Eye (tissue), 1 donor: ENCODE measurements at regions not wholly inside any gene's neighbourhood (a gene's known extent, or its start where the extent isn't known, plus 50 kb on each side); places are given as distances from the start of the nearest gene placed in this dataset.
"Not testable (repeated sequence)": the region's sequence is repeated elsewhere in the genome, so short reads cannot be mapped to it uniquely, and the experiment has no call there.

Experiments used
- DNase-seq: peaks from one replicate; pipeline ENCODE4 v3.0.0-alpha.2; 2015

- DNase-seq = no peak
These were observed 197.2 kb downstream of the GRXCR1 start for GRCh38 chr4:43089730-43090129.

GRCh38 chr4:43103048-43103447 is 210.5 kb downstream of the GRXCR1 start:
- DNase-seq = peak; percentile 50

- no peak for DNase-seq
These were observed 219.6 kb downstream of the GRXCR1 start for GRCh38 chr4:43112139-43112538.

- DNase-seq = no peak
These were observed 220.7 kb downstream of the GRXCR1 start for GRCh38 chr4:43113196-43113595.

GRCh38 chr4:43126595-43126994 is 234.1 kb downstream of the GRXCR1 start:
- DNase-seq = no peak

GRCh38 chr4:43130228-43131021 is 237.9 kb downstream of the GRXCR1 start:
- no peak for DNase-seq

GRCh38 chr4:43132010-43132582 is 239.6 kb downstream of the GRXCR1 start:
- peak; percentile 87 for DNase-seq

GRCh38 chr4:43133566-43133965 is 241.1 kb downstream of the GRXCR1 start:
- no peak for DNase-seq

- DNase-seq = no peak
These were observed 244.2 kb downstream of the GRXCR1 start for GRCh38 chr4:43136752-43137151.

- DNase-seq = no peak
These were observed 253.7 kb downstream of the GRXCR1 start for GRCh38 chr4:43146198-43146597.

GRCh38 chr4:43148481-43148880 is 256.0 kb downstream of the GRXCR1 start:
- no peak for DNase-seq

GRCh38 chr4:43163101-43163792 is 270.7 kb downstream of the GRXCR1 start:
- no peak for DNase-seq

- no peak for DNase-seq
These were observed 297.2 kb downstream of the GRXCR1 start for GRCh38 chr4:43189741-43190140.

- not testable (repeated sequence) for DNase-seq
These were observed 320.1 kb downstream of the GRXCR1 start for GRCh38 chr4:43212576-43212975.

- DNase-seq = no peak
These were observed 331.3 kb downstream of the GRXCR1 start for GRCh38 chr4:43223820-43224219.

GRCh38 chr4:43224559-43224958 is 332.0 kb downstream of the GRXCR1 start:
- DNase-seq = no peak

- no peak for DNase-seq
These were observed 340.8 kb downstream of the GRXCR1 start for GRCh38 chr4:43233321-43233720.

- DNase-seq = no peak
These were observed 342.3 kb downstream of the GRXCR1 start for GRCh38 chr4:43234626-43235415.

GRCh38 chr4:43238008-43238407 is 345.5 kb downstream of the GRXCR1 start:
- DNase-seq = no peak

- DNase-seq = no peak
These were observed 346.1 kb downstream of the GRXCR1 start for GRCh38 chr4:43238585-43238984.

- no peak for DNase-seq
These were observed 348.6 kb downstream of the GRXCR1 start for GRCh38 chr4:43241104-43241503.

- no peak for DNase-seq
These were observed 350.1 kb downstream of the GRXCR1 start for GRCh38 chr4:43242606-43243005.

- DNase-seq = no peak
These were observed 351.1 kb downstream of the GRXCR1 start for GRCh38 chr4:43243433-43244116.
